H9 (cell line): ENCODE measurements at regions not wholly inside any gene's neighbourhood (a gene's known extent, or its start where the extent isn't known, plus 50 kb on each side); places are given as distances from the start of the nearest gene placed in this dataset.

Source experiments
- DNase-seq: peaks from one replicate; pipeline ENCODE4 v3.0.0-alpha.2; 2017
- H2AFZ ChIP-seq: one replicate; pipeline ENCODE4 v1.6.1; 2013; ENCODE audit warnings: mild to moderate bottlenecking, low read length, control low read depth, moderate library complexity
- H2AK5ac ChIP-seq: 2 replicates; pipeline ENCODE4 v1.6.1; 2013; ENCODE audit warnings: low read length, control low read depth, mixed read lengths; ENCODE audit not compliant: insufficient read length
- H2BK120ac ChIP-seq: one replicate; pipeline ENCODE4 v1.6.1; 2013; ENCODE audit warnings: low read depth, mild to moderate bottlenecking, low read length, control low read depth, inconsistent platforms; ENCODE audit not compliant: poor library complexity, severe bottlenecking
- H2BK12ac ChIP-seq: 2 replicates; pipeline ENCODE4 v1.6.1; 2013; ENCODE audit warnings: low read length, control low read depth, mixed read lengths, low read depth; ENCODE audit not compliant: insufficient read length
- H2BK15ac ChIP-seq: 2 replicates; pipeline ENCODE4 v1.6.1; 2013; ENCODE audit warnings: low read depth, low read length, control low read depth
- H2BK20ac ChIP-seq: one replicate; pipeline ENCODE4 v1.6.1; 2013; ENCODE audit warnings: low read depth, mild to moderate bottlenecking, low read length, control low read depth, inconsistent platforms; ENCODE audit not compliant: poor library complexity, severe bottlenecking
- H2BK5ac ChIP-seq: 2 replicates; pipeline ENCODE4 v1.6.1; 2013; ENCODE audit warnings: low read length, control low read depth, mixed read lengths; ENCODE audit not compliant: insufficient read length
- H3K14ac ChIP-seq: 2 replicates; pipeline ENCODE4 v1.6.1; 2013; ENCODE audit warnings: low read length, control low read depth; ENCODE audit not compliant: insufficient read depth
- H3K18ac ChIP-seq: 2 replicates; pipeline ENCODE4 v1.6.1; 2013; ENCODE audit warnings: low read depth, mild to moderate bottlenecking, mixed read lengths, low read length, control low read depth; ENCODE audit not compliant: insufficient read length
- H3K23ac ChIP-seq: 2 replicates; pipeline ENCODE4 v1.6.1; 2013; ENCODE audit warnings: low read length, control low read depth, mixed read lengths, low read depth; ENCODE audit not compliant: insufficient read length
- H3K23me2 ChIP-seq: 2 replicates; pipeline ENCODE4 v1.6.1; 2013; ENCODE audit warnings: low read depth, mild to moderate bottlenecking, mixed read lengths, low read length, control low read depth; ENCODE audit not compliant: insufficient read length, poor library complexity, severe bottlenecking
- H3K27ac ChIP-seq: 2 replicates; pipeline ENCODE4 v1.5.1; 2013; ENCODE audit warnings: low read length, control low read depth, mixed read lengths, low read depth; ENCODE audit not compliant: insufficient read length
- H3K27me3 ChIP-seq: 2 replicates; pipeline ENCODE4 v1.6.1; 2013; ENCODE audit warnings: low read length, control low read depth, inconsistent platforms; ENCODE audit not compliant: insufficient read depth
- H3K4ac ChIP-seq: 2 replicates; pipeline ENCODE4 v1.6.1; 2013; ENCODE audit warnings: low read depth, mild to moderate bottlenecking, control low read depth, inconsistent platforms, low read length, moderate library complexity
- H3K4me1 ChIP-seq: 2 replicates; pipeline ENCODE4 v1.6.1; 2013; ENCODE audit warnings: low read length, control low read depth, inconsistent platforms; ENCODE audit not compliant: insufficient read depth
- H3K4me2 ChIP-seq: 2 replicates; pipeline ENCODE4 v1.6.1; 2013; ENCODE audit warnings: low read length, control low read depth, mixed read lengths; ENCODE audit not compliant: insufficient read length, insufficient read depth
- H3K56ac ChIP-seq: 2 replicates; pipeline ENCODE4 v1.6.1; 2013; ENCODE audit warnings: low read depth, mild to moderate bottlenecking, mixed read lengths, low read length, control low read depth; ENCODE audit not compliant: insufficient read length
- H3K79me1 ChIP-seq: 2 replicates; pipeline ENCODE4 v1.6.1; 2013; ENCODE audit warnings: low read depth, mild to moderate bottlenecking, moderate library complexity, low read length, control low read depth, inconsistent platforms; ENCODE audit not compliant: insufficient read depth, poor library complexity, severe bottlenecking
- H3K79me2 ChIP-seq: 2 replicates; pipeline ENCODE4 v1.6.1; 2013; ENCODE audit warnings: low read length, control low read depth, inconsistent platforms; ENCODE audit not compliant: insufficient read depth
- H3K9ac ChIP-seq: 2 replicates; pipeline ENCODE4 v1.6.1; 2013; ENCODE audit warnings: low read length, control low read depth, mixed read lengths; ENCODE audit not compliant: insufficient read length; ENCODE audit errors: extremely low read depth
- H3K9me3 ChIP-seq: one replicate; pipeline ENCODE4 v1.6.1; 2013; ENCODE audit warnings: low read depth, low read length, inconsistent platforms; ENCODE audit not compliant: control insufficient read depth
- H3T11ph ChIP-seq: one replicate; pipeline ENCODE4 v1.6.1; 2013; ENCODE audit warnings: mild to moderate bottlenecking, low read length, control low read depth, inconsistent platforms
- H4K20me1 ChIP-seq: one replicate; pipeline ENCODE4 v1.6.1; 2013; ENCODE audit not compliant: control insufficient read depth, insufficient read length, insufficient read depth
- H4K5ac ChIP-seq: 2 replicates; pipeline ENCODE4 v1.6.1; 2013; ENCODE audit warnings: low read depth, mild to moderate bottlenecking, mixed read lengths, low read length, control low read depth; ENCODE audit not compliant: insufficient read length
- H4K8ac ChIP-seq: replicated peaks from 2 replicates; pipeline ENCODE4 v1.6.1; 2013; ENCODE audit warnings: low read length, control low read depth, mixed read lengths, low read depth; ENCODE audit not compliant: insufficient read length
- H4K91ac ChIP-seq: 2 replicates; pipeline ENCODE4 v1.6.1; 2013; ENCODE audit warnings: low read depth, mild to moderate bottlenecking, moderate library complexity, mixed read lengths, low read length, control low read depth; ENCODE audit not compliant: insufficient read length
- H3K27ac Mint-ChIP-seq, 3 experiments: 2 replicates in 2 of 3; 3 replicates in 1 of 3; pipeline ENCODE4 v1.8.0; 2020 to 2021; ENCODE audit warnings: mixed read lengths in 3 of 3, mild to moderate bottlenecking in 1 of 3, moderate library complexity in 1 of 3
- H3K27me3 Mint-ChIP-seq: 2 replicates; pipeline ENCODE4 v1.8.0; 2021; ENCODE audit warnings: low read depth, mild to moderate bottlenecking, moderate library complexity, mixed read lengths
- H3K36me3 Mint-ChIP-seq, 3 experiments: 2 replicates in 2 of 3; 3 replicates in 1 of 3; pipeline ENCODE4 v1.8.0; 2020 to 2021; ENCODE audit warnings: low read depth in 3 of 3, mixed read lengths in 3 of 3; ENCODE audit not compliant: insufficient read depth in 1 of 3
- H3K4me1 Mint-ChIP-seq, 2 experiments: 2 replicates each; pipeline ENCODE4 v1.8.0; 2020; ENCODE audit warnings: mixed read lengths in 2 of 2
- H3K4me3 Mint-ChIP-seq, 2 experiments: 2 replicates in 1 of 2; 3 replicates in 1 of 2; pipeline ENCODE4 v1.8.0; 2020 to 2021; ENCODE audit warnings: mild to moderate bottlenecking in 2 of 2, mixed read lengths in 2 of 2, moderate library complexity in 1 of 2
- H3K9me3 Mint-ChIP-seq, 2 experiments: 2 replicates in 1 of 2; 3 replicates in 1 of 2; pipeline ENCODE4 v1.8.0; 2020; ENCODE audit warnings: mild to moderate bottlenecking in 2 of 2, mixed read lengths in 2 of 2, moderate library complexity in 1 of 2
- WGBS: extraction: QIAGEN DNeasy Blood & Tissue Kit; methylation state at CpG from one replicate; pipeline ENCODE4 v1.1.7; 2013; ENCODE audit warnings: missing lambda C conversion rate, low lambda C conversion rate, mixed read lengths; ENCODE audit not compliant: insufficient read length; ENCODE audit errors: extremely low coverage; 5-methylcytosine and 5-hydroxymethylcytosine counted together
- TF ChIP-seq, protein P1 (sequence below): fragments of 200-600 bp; sonication (generic); conservative IDR thresholded peaks from 3 replicates; pipeline ENCODE4 v1.8.0; 2021; ENCODE audit warnings: antibody characterized with exemption, mild to moderate bottlenecking

DNA sequence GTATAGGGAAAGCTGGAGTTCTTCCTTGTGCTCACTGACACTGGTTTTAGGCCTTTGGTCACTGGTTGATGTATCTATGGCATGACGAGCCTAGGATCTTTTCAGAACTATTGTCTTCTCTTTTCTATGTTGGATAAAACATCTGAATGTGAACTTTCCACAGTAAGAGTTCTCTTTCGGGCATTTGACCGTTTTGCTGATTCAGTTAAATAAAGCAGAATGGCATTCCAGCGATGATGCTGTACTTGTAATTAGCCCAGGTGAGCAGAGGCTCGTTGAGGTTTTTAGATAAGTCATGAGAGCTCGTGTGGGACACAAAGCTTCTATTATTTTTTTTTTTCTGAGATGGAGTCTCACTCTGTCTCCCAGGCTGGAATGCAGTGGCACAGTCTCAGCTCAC is 160.2 kb upstream of the DPP6 start:
- Histone ChIP-seq H2BK12ac (no peak overlapping the region), H2BK15ac (no peak overlapping the region), H3K9me3 (peaks cover 14% of the 10 kb centered on the region), H3K14ac (no peak overlapping the region), H2AK5ac (no peak overlapping the region), H3K79me1 (no peaks in the 10 kb centered on the region), H3K79me2 (no peaks in the 10 kb centered on the region), H3K18ac (no peak overlapping the region), H3K23me2 (no peaks in the 10 kb centered on the region), H3K23ac (no peak overlapping the region), H2BK120ac (no peak overlapping the region), H3K4ac (no peak overlapping the region), H3K9ac (no peak overlapping the region), H4K91ac (no peak overlapping the region), H3K4me2 (no peak overlapping the region), H3K56ac (no peak overlapping the region), H3T11ph (no peak overlapping the region), H2BK20ac (no peak overlapping the region), H3K27ac (no peak overlapping the region), H2BK5ac (no peak overlapping the region), H3K27me3 (peaks cover 29% of the 10 kb centered on the region; the same call in 1 of the 2 replicates), H4K8ac (no peak overlapping the region), H4K20me1 (no peaks in the 10 kb centered on the region), H3K4me1 (no peaks in the 10 kb centered on the region), H4K5ac (no peak overlapping the region), H2AFZ (no peak overlapping the region)
- DNase-seq, result no peak
- H3K4me1 Mint-ChIP-seq, result no peaks in the 10 kb centered on the region
- no peaks in the 10 kb centered on the region; the same call in none of the 2 replicates for H3K27me3 Mint-ChIP-seq
- WGBS, result no CpG with 5 or more reads among the region's 6 CpGs
- peaks cover 0 to 47% (median 4%) of the 10 kb centered on the region in 3 experiments; a peak in 4 of 7 replicates for H3K36me3 Mint-ChIP-seq
- TF ChIP-seq, protein P1, sequence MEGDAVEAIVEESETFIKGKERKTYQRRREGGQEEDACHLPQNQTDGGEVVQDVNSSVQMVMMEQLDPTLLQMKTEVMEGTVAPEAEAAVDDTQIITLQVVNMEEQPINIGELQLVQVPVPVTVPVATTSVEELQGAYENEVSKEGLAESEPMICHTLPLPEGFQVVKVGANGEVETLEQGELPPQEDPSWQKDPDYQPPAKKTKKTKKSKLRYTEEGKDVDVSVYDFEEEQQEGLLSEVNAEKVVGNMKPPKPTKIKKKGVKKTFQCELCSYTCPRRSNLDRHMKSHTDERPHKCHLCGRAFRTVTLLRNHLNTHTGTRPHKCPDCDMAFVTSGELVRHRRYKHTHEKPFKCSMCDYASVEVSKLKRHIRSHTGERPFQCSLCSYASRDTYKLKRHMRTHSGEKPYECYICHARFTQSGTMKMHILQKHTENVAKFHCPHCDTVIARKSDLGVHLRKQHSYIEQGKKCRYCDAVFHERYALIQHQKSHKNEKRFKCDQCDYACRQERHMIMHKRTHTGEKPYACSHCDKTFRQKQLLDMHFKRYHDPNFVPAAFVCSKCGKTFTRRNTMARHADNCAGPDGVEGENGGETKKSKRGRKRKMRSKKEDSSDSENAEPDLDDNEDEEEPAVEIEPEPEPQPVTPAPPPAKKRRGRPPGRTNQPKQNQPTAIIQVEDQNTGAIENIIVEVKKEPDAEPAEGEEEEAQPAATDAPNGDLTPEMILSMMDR, result no peak
- no peak overlapping the region for H3K27ac Mint-ChIP-seq
- H3K9me3 Mint-ChIP-seq, result peaks cover 61 to 85% of the 10 kb centered on the region in 2 experiments
- no peak overlapping the region for H3K4me3 Mint-ChIP-seq
